ENCODE measurements at regions not wholly inside any gene's neighbourhood (a gene's known extent, or its start where the extent isn't known, plus 50 kb on each side); places are given as distances from the start of the nearest gene placed in this dataset.

- TF ChIP-seq CTCF (IDR thresholded peaks at IDR 0.05) (no peak), POLR2A (IDR thresholded peaks at IDR 0.05) (no peak), EP300 (IDR thresholded peaks at IDR 0.05) (no peak), POLR2AphosphoS5 (IDR thresholded peaks at IDR 0.05) (no peak)
These were observed 361.1 kb downstream of the ETS1 start for GRCh38 chr11:128226106-128226716.

All from suprapubic skin (tissue), 4 donors.